Activated CD4-positive, alpha-beta T cell treated with anti-CD3 and anti-CD28 coated beads, Interleukin-2, Interleukin-4, amounts not matched to agents 100 ng/mL and 50 ng/mL, durations not matched to agents 16 hours and 8 hours (primary cell): ENCODE measurements at regions not wholly inside any gene's neighbourhood (a gene's known extent, or its start where the extent isn't known, plus 50 kb on each side); places are given as distances from the start of the nearest gene placed in this dataset.

Experiments used
- DNase-seq: peaks from one replicate; pipeline ENCODE4 v3.0.0-alpha.2; 2020; ENCODE audit warnings: low spot score

DNA sequence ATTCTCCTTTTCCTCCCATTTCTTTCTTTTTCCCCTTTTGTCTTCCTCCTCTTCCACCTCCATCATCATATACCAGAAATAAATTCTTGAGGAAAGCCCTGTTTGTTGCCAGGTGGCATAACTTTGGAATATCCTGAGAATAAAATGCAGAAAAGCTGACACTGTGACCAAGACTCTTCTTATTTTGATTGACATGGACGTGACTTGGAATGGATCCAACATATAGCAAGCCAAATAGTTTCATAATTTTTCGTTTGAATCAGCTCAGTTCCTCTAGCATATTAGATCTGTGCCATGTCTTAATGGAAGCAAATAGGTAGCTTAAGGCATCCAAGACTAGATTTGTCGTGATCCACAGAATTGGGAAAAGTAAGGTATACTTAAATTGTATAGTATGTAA lies 354.7 kb upstream of the FIGN start:
- no peak for DNase-seq

GRCh38 chr2:164084066-164084465 lies 348.3 kb upstream of the FIGN start:
- no peak for DNase-seq

DNA sequence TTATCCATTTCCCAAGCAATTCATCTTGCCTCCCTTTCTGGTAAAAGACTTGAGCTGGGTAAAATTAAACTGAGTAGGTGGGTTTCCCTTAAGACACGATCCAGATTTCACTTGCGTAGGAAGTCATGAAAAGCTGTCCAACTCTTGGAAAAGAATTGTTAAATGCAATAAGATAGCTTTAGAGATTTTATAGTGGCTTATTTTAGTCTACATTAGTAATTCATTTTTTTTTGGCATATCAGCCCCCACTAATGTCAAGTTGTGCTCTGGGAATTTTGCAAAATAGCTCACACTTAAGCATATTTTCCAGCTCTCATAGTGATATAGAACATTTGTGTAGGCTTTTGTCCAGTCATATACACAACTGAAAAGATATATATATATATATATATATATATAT lies 344.7 kb upstream of the FIGN start:
- DNase-seq = no peak

DNA sequence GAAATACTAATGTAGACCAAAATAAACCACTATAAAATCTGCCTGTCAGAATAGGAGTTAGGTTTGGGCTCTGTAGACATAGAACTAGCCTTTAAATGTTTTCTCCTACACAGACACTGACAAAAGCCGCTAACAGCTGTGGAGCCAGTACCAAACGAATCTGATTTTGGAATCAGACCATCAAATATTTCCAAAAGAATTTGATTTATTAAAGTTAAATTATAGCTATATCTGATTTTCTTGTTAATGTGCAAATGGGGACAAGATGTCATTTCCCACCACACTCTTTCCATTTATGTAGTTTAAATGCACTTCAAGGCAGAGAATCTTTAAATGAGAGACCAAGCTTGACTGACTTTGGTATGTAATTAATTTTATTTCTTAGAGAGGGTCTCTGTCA lies 343.4 kb upstream of the FIGN start:
- DNase-seq = no peak

DNA sequence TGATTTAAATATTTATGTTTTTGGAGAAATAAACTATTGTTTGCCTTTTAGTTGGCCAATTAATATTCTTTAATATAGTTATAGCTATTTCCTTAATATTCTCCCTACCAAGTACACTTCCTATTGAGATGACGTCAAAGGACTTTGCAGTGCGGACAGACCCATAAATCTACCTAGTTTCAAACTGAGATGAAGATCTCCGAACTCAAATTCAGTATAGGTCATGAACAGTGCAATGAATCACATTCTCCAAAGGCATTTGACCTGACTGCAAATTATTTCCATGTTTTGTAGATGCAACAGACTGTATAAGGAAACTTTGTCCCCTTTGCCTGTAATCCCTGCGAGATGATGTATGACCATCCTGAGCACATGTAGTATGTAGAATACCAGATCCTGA lies 342.6 kb upstream of the FIGN start:
- no peak for DNase-seq

DNA sequence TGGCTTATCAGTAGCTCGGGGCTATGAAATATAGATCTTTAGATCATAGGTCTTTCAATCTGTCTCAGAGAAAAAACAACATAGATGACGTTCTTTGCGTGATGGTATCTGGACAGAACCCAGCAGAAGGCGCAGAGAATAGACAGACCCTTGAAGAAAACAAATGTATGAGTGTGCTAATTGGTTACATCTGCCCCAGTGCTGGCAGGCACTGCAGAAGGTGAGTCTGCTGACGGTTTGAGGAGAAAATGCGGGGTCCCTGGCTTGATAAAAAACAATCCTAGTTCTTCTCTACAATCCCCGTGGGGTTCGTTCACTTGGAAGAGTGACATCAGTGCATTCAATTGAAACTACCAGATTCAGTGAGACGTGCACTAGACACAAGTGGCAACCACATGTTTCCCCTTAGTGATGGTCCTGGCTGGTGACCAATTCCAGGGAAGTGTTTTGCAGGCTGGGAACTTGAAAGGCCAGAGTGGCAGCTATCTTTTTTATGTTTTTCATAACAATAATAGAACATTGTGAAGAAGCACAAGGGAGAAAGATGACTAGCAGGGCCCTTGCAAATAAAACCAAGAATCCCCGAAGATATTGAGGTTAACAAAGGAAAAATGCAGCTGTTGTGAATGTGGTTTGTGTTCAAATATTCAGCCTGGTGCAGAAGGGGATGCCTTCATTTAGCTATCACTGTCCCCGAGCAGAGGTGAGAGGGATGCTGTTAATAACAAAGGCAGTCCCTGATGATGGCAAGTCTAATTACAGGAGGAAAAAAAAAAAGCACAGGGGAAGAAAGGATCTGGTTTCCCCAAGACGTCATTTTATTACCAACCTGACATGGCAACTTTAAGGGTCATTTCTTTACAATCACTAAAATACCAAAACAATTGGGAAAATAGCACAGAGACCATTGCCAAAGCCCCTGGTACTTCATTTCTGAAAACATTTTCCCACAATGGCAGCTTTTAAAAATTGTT lies 337.6 kb upstream of the FIGN start:
- no peak for DNase-seq

GRCh38 chr2:164069540-164069939 lies 333.7 kb upstream of the FIGN start:
- no peak for DNase-seq

DNA sequence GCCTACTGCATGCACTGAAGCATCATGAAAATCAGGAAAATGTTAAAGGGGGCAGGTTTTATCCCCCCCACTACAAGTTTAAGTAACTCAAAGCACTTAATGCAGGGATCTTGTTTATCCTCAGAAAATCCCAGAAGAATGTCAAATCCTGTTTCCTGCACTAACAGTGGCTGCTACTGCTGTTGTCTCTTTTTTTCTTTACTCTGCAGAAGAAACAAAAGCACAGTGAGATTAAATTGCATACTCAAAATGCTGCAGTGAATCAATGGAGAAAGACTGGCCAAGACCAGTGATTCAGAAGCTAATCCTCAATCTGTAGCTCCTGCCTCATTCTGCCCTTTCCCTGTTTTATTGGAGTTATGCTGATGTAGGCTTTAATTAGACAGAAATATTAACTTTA lies 332.3 kb upstream of the FIGN start:
- DNase-seq = no peak

- no peak for DNase-seq
These were observed 330.3 kb upstream of the FIGN start for GRCh38 chr2:164066095-164066494.

DNA sequence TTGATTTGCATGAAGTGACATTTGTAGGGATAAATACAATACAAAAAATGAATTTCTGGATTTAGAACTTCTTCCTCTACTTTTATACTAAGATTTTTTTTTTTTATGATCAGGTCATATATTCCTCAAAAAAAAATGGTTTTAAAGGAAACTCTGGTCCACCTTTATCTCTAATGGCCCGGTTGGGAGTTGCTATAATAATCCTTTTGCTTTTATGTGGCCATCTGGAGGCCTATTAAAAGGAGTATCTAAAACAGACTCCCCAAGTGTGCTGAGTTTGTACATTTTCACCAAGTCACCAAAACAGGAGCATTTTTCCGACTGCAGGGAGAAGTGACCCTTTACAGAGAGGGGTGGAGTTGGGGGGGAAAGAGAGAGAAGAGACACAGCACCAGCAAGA lies 329.2 kb upstream of the FIGN start:
- no peak for DNase-seq

- peak; percentile 6 for DNase-seq
These were observed 325.4 kb upstream of the FIGN start for GRCh38 chr2:164061129-164061746.

DNA sequence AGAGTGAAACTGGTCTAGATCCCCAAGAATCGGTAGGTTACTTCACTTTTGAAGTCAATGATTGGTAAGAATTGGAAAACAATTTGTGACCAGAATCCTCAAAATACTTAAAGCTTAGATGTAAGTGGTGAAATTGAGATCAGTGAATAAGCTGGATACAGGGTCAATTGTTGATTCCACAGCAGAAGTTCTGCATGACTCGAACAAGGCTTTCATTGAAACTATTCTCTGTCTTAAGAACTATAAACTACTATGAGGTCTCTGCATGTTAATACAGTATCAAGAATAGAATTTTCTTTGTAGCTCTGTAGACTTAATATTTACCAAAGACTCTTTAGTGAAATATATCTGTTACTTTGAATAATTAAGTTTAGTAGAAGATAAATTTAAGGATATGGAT lies 324.2 kb upstream of the FIGN start:
- no peak for DNase-seq

DNA sequence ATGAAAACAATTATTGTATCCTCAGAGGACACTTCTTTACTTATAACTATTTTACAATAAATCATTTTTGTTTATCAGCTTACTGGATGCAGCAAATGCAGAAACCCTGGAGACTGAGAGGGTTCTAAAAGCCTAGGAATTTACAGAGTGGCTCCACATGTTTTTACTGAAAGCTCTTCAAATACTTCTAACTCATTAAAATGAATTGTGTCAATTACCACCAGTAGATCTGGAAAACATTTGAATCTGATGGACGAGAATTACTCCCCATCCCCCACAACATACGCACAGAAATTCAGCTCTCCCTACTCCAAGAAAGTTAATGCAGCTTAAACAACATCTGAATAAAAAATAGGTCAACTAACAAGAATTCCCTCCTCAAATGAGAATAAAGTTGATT lies 319.8 kb upstream of the FIGN start:
- no peak for DNase-seq

DNA sequence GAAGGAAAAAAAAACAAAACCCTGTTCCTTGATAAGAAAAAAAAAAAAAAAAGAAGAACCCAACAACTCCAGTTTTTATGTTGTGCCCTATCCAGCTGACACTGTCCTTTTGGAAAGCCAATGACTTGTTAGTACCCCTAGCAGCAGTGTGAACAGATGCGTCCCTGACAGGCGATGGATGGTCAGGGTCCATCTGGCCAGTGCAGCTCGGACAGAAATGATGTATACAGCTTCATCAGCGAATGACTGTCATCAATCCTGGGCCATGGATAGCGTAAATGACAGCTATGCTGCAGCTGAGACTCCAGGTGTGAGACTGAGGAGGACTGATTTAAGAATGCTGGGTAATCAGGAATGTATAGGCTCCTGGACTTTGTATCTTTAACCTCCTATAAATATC lies 318.8 kb upstream of the FIGN start:
- DNase-seq = no peak

DNA sequence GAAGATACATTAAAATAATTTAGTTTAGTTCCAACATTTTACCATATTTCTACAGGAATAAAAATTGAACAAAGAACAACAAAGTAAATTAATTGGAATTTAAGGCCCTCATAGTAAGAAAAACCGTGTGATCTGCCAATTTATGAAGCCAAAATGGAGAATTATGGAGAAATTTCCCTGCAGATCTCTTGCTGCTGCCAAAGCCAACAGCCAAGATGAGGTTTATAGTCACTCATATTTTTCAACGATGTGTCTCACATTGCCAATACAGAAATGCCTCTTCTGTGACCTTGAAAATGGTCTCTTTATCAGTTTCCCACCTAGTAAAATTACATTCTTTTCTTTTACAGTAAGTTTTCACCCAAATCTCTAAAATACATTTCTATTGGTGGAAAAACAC lies 317.2 kb upstream of the FIGN start:
- no peak for DNase-seq

GRCh38 chr2:164052006-164052405 lies 316.2 kb upstream of the FIGN start:
- DNase-seq = no peak

DNA sequence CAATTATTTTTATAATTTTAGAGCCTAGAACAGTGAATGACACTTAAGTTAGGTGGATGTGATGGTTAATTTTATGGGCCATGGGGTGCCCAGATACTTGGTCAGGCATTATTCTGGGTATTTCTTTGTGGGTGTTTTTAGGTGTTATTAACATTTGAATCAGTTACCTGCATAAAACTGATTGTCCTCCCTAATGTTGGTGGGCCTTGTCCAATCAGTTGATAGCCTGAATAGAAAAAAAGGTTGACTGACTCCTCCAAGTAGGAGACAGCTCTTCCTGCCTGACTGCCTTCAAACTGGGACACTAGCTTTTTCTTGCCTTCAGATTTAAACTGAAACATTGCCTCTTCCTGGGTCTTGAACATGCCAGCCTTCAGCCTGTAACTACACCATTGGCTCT lies 312.9 kb upstream of the FIGN start:
- no peak for DNase-seq

- no peak for DNase-seq
These were observed 310.2 kb upstream of the FIGN start for GRCh38 chr2:164046040-164046439.

DNA sequence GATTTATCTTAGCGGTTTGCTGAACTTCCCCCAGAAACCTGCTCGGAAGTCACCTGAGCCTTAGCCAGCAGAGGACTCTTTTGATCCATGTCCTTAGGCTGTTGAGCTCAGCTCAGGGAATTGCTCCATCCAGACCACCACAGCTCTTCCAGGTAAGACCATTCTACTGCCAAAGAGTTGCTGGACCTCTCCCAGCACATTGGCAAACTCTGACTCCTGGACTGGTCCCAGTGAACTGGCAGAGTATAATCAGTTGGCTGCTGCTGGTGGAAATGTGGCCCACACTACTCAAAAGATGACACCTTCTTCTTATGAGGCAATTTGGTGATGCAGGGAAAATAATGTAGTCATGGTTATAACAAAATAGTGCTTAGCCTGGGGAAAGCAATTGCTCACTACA lies 308.8 kb upstream of the FIGN start:
- no peak for DNase-seq

DNA sequence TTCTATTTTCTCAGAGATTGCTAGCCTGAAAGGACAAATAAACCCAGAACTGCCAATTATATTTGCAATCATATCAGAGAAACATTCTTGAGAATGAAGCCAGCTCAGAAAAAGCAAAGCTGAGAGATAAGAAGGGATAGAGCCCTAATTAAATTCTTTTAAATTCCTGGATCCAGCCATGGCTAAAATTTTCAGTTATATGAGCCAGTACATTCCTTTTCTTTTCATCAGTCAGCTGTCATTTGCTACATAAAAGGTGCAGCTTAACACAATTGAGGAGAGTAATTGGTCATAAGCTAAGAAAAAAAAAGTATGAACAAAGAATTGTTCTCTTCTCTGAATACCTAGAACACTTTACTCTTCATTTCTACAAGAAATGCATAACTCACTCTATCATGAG lies 303.5 kb upstream of the FIGN start:
- no peak for DNase-seq

- DNase-seq = no peak
These were observed 297.2 kb upstream of the FIGN start for GRCh38 chr2:164032995-164033394.

DNA sequence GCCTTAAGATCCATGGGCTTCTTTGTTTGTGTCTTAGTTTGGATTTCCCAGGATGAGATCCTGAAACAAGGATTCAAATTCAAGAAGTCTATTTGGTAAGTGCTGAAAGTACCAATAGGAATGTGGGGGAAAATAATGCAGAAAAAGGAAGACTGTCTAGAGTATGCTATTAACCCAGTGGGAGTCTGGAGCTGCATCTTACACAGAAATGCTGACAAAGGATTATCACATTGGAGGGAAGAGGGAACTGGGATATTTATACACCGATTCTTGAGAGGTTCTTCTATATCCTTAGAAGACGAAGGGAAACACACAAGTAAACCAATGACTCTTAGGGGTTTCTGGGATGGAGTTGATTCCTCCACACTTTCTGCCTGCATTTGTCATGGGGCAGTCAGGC lies 294.8 kb upstream of the FIGN start:
- DNase-seq = no peak

GRCh38 chr2:164028814-164029534 lies 293.2 kb upstream of the FIGN start:
- no peak for DNase-seq
